Smooth muscle cell (in vitro differentiated cells): ENCODE measurements at regions not wholly inside any gene's neighbourhood (a gene's known extent, or its start where the extent isn't known, plus 50 kb on each side); places are given as distances from the start of the nearest gene placed in this dataset.

Experiments
- DNase-seq: peaks from one replicate; lab custom pipeline; 2025; ENCODE audit not compliant: unreplicated experiment; lab: John Stamatoyannopoulos, UW
- H2AFZ ChIP-seq: fragments of 200-600 bp; sonication (generic); 2 replicates; pipeline ENCODE4 v1.6.0; 2016; ENCODE audit warnings: antibody characterized with exemption, low read depth, mild to moderate bottlenecking
- H3F3A ChIP-seq: fragments of 200-600 bp; sonication (generic); 2 replicates; pipeline ENCODE4 v1.6.0; 2017; ENCODE audit warnings: antibody characterized with exemption, low read depth
- H3K27ac ChIP-seq: fragments of 200-600 bp; sonication (generic); 2 replicates; pipeline ENCODE4 v1.5.1; 2016; ENCODE audit warnings: low read depth, mild to moderate bottlenecking
- H3K27me3 ChIP-seq: fragments of 200-600 bp; sonication (generic); 2 replicates; pipeline ENCODE4 v1.6.1; 2016; ENCODE audit warnings: low read depth, mild to moderate bottlenecking
- H3K36me3 ChIP-seq: fragments of 200-600 bp; sonication (generic); 2 replicates; pipeline ENCODE4 v1.5.1; 2016; ENCODE audit warnings: low read depth
- H3K4me1 ChIP-seq: fragments of 200-600 bp; sonication (generic); 2 replicates; pipeline ENCODE4 v1.5.1; 2016; ENCODE audit warnings: low read depth
- H3K4me2 ChIP-seq: fragments of 200-600 bp; sonication (generic); 2 replicates; pipeline ENCODE4 v1.6.0; 2016; ENCODE audit warnings: mild to moderate bottlenecking
- H3K4me3 ChIP-seq: fragments of 200-600 bp; sonication (generic); 2 replicates; pipeline ENCODE4 v1.5.1; 2016; ENCODE audit warnings: mild to moderate bottlenecking
- H3K79me2 ChIP-seq: fragments of 200-600 bp; sonication (generic); 2 replicates; pipeline ENCODE4 v1.6.0; 2016; ENCODE audit warnings: low read depth, mild to moderate bottlenecking
- H3K9ac ChIP-seq: fragments of 200-600 bp; sonication (generic); 2 replicates; pipeline ENCODE4 v1.6.0; 2016; ENCODE audit warnings: low read depth
- H3K9me3 ChIP-seq: fragments of 200-600 bp; sonication (generic); replicated peaks from 2 replicates; pipeline ENCODE4 v1.5.1; 2016; ENCODE audit warnings: low read depth
- H4K20me1 ChIP-seq: fragments of 200-600 bp; sonication (generic); 2 replicates; pipeline ENCODE4 v1.6.0; 2016; ENCODE audit warnings: low read depth
- WGBS: methylation state at CpG from one replicate; pipeline ENCODE4 v1.1.7; 2016; ENCODE audit warnings: low lambda C conversion rate; 5-methylcytosine and 5-hydroxymethylcytosine counted together
- TF ChIP-seq, protein P1 (sequence below): fragments of 200-600 bp; sonication (generic); IDR thresholded peaks from 2 replicates; pipeline ENCODE4 v1.5.1; 2017; ENCODE audit warnings: borderline replicate concordance, mild to moderate bottlenecking, antibody characterized with exemption; ENCODE audit not compliant: insufficient read depth, poor library complexity, severe bottlenecking

DNA sequence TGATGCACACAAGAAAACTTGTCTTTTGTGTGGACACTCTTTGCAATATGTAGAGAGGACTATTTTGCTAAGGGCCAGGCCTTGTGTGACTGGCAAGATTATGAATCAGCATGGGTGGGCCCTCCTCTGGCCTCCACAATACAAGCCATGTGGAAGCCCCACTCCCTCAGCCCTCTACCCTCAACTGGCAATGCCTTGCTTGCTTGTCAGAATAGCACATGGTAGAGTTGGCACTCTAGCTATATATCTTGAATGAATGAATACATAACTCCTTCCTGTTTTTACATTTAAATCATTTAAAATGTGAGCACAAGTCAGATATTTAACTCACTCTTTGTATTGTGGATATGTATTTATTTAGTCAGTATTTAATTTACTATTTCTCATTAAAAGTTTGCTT is 805.4 kb upstream of the GYPC start:
- Histone ChIP-seq H3K4me2 (no peak overlapping the region), H3K36me3 (no peaks in the 10 kb centered on the region), H3K4me1 (no peaks in the 10 kb centered on the region), H3K27me3 (no peaks in the 10 kb centered on the region), H3K4me3 (no peak overlapping the region), H3K79me2 (no peaks in the 10 kb centered on the region), H3K9ac (no peak overlapping the region), H3K27ac (no peak overlapping the region), H3F3A (no peaks in the 10 kb centered on the region), H4K20me1 (no peaks in the 10 kb centered on the region), H2AFZ (no peak overlapping the region), H3K9me3 (no peaks in the 10 kb centered on the region)
- TF ChIP-seq, protein P1, sequence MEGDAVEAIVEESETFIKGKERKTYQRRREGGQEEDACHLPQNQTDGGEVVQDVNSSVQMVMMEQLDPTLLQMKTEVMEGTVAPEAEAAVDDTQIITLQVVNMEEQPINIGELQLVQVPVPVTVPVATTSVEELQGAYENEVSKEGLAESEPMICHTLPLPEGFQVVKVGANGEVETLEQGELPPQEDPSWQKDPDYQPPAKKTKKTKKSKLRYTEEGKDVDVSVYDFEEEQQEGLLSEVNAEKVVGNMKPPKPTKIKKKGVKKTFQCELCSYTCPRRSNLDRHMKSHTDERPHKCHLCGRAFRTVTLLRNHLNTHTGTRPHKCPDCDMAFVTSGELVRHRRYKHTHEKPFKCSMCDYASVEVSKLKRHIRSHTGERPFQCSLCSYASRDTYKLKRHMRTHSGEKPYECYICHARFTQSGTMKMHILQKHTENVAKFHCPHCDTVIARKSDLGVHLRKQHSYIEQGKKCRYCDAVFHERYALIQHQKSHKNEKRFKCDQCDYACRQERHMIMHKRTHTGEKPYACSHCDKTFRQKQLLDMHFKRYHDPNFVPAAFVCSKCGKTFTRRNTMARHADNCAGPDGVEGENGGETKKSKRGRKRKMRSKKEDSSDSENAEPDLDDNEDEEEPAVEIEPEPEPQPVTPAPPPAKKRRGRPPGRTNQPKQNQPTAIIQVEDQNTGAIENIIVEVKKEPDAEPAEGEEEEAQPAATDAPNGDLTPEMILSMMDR: no peak
- no peak for DNase-seq

DNA sequence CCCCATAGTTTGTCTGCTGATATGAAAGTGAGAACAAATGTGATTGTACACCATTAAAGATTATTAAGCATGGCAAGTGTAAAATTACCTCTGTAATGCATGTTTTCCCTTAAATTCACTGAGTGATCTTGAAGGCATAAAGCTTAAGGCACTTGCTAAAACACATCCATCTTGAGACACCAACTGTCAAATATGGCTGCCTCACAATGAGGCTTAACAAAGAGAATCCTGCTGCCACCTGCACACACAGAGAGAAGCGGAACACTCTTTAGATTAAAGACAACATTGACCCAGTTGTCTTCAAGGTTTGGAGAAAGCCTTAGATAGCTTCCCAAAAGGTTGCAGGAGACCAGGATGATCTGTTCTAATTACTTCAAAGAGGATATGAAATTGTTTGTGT is 803.6 kb upstream of the GYPC start:
- TF ChIP-seq, protein P1: no peak
- H3K4me3 ChIP-seq: no peak overlapping the region
- H2AFZ ChIP-seq: no peak overlapping the region
- H3K79me2 ChIP-seq: no peaks in the 10 kb centered on the region
- H3K9me3 ChIP-seq: no peaks in the 10 kb centered on the region
- no peak overlapping the region for H3K9ac ChIP-seq
- no peaks in the 10 kb centered on the region for H3F3A ChIP-seq
- H4K20me1 ChIP-seq: no peaks in the 10 kb centered on the region
- H3K27ac ChIP-seq: no peak overlapping the region
- no peak overlapping the region for H3K4me2 ChIP-seq
- no peaks in the 10 kb centered on the region for H3K36me3 ChIP-seq
- DNase-seq: no peak
- no peaks in the 10 kb centered on the region for H3K4me1 ChIP-seq
- no peaks in the 10 kb centered on the region for H3K27me3 ChIP-seq
- 97% methylated on average over 1 of the region's 1 CpG for WGBS

DNA sequence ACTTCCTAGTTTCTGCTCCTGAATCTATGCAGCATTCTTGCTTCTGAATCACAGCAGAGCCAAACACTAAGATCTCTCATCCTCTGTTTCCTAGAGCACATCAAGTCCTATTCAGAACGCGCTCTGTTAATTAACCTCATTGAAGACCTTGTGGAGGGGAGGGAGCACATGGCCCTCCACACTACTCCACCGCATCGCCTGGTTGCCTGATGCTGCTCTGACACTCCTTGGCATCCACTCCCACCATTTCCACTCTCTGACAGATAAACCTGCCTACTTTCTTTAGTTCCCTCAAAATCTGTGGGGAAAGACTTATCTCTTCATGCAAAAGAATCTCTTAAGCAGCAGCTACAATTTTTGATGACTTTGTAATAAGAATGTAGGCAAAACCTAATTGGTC is 802.3 kb upstream of the GYPC start:
- no peaks in the 10 kb centered on the region for H3K79me2 ChIP-seq
- H3K9ac ChIP-seq: no peak overlapping the region
- no peaks in the 10 kb centered on the region for H3K27me3 ChIP-seq
- H3K9me3 ChIP-seq: no peaks in the 10 kb centered on the region
- 98% methylated on average over 4 of the region's 4 CpGs for WGBS
- H3F3A ChIP-seq: no peaks in the 10 kb centered on the region
- no peak overlapping the region for H2AFZ ChIP-seq
- DNase-seq: no peak
- no peaks in the 10 kb centered on the region for H3K36me3 ChIP-seq
- H3K4me1 ChIP-seq: no peaks in the 10 kb centered on the region
- TF ChIP-seq, protein P1: no peak
- H4K20me1 ChIP-seq: no peaks in the 10 kb centered on the region
- no peak overlapping the region for H3K4me2 ChIP-seq
- H3K27ac ChIP-seq: no peak overlapping the region
- H3K4me3 ChIP-seq: no peak overlapping the region

DNA sequence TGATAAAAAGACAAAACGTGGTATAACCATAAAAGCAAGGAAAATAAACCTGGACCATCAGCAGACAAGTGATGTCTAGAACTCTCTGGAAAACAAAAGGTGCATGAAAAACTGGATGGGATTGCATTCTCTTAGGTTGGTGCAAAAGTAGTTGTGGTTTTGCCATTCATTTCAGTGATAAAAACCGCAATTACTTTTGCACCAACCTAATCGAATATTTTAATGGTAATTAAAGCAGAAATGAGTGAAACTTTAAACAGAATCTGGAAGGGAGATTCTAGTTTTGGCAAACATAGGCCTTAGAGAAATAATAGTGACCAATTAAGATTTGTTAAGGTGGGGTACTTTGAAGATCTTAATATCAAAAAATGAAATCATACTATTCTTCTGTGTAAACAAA is 800.8 kb upstream of the GYPC start:
- H2AFZ ChIP-seq: no peak overlapping the region
- TF ChIP-seq, protein P1: no peak
- WGBS: 85% methylated on average over 3 of the region's 3 CpGs
- H3K4me1 ChIP-seq: no peaks in the 10 kb centered on the region
- DNase-seq: no peak
- H4K20me1 ChIP-seq: no peaks in the 10 kb centered on the region
- no peaks in the 10 kb centered on the region for H3K9me3 ChIP-seq
- H3K27ac ChIP-seq: no peak overlapping the region
- no peak overlapping the region for H3K4me2 ChIP-seq
- H3K79me2 ChIP-seq: no peaks in the 10 kb centered on the region
- no peaks in the 10 kb centered on the region for H3K36me3 ChIP-seq
- no peaks in the 10 kb centered on the region for H3K27me3 ChIP-seq
- no peak overlapping the region for H3K4me3 ChIP-seq
- no peaks in the 10 kb centered on the region for H3F3A ChIP-seq
- no peak overlapping the region for H3K9ac ChIP-seq
